ENCODE measurements at regions not wholly inside any gene's neighbourhood (a gene's known extent, or its start where the extent isn't known, plus 50 kb on each side); places are given as distances from the start of the nearest gene placed in this dataset.

DNA sequence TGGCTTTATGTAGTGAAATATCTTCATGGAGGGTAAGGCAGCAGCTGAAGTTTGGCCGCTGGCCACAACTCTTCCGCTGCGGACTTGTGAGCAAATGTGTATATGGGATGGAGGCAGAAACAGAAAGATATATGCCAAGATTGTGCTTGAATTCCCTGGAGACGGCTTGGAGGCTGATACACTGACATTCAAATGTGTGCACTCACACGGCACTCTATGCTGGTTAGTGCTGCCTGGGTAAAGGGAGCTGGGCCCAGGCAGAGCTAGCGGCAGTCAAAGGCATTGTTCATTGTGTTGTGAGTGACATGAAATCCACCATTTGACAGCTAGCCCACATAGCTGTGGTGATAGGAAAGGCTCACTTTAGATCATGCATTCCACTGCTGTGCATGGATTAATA lies 202.7 kb downstream of the CLIC5 start:
- Mint-ChIP-seq H3K36me3 (ENCODE audit: unreplicated experiment) (no peaks in the 10 kb centered on the region), H3K4me1 (ENCODE audit: unreplicated experiment) (peaks cover 17% of the 10 kb centered on the region), H3K9me3 (ENCODE audit: unreplicated experiment) (no peaks in the 10 kb centered on the region), H3K27ac (ENCODE audit: unreplicated experiment) (no peak overlapping the region), H3K4me3 (ENCODE audit: unreplicated experiment) (no peak overlapping the region), H3K27me3 (ENCODE audit: unreplicated experiment) (no peaks in the 10 kb centered on the region)
- TF ChIP-seq, protein P1, sequence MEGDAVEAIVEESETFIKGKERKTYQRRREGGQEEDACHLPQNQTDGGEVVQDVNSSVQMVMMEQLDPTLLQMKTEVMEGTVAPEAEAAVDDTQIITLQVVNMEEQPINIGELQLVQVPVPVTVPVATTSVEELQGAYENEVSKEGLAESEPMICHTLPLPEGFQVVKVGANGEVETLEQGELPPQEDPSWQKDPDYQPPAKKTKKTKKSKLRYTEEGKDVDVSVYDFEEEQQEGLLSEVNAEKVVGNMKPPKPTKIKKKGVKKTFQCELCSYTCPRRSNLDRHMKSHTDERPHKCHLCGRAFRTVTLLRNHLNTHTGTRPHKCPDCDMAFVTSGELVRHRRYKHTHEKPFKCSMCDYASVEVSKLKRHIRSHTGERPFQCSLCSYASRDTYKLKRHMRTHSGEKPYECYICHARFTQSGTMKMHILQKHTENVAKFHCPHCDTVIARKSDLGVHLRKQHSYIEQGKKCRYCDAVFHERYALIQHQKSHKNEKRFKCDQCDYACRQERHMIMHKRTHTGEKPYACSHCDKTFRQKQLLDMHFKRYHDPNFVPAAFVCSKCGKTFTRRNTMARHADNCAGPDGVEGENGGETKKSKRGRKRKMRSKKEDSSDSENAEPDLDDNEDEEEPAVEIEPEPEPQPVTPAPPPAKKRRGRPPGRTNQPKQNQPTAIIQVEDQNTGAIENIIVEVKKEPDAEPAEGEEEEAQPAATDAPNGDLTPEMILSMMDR (IDR thresholded peaks at IDR 0.05), result no peak
- no peak for DNase-seq (ENCODE audit: extremely low spot score, unreplicated experiment)

DNA sequence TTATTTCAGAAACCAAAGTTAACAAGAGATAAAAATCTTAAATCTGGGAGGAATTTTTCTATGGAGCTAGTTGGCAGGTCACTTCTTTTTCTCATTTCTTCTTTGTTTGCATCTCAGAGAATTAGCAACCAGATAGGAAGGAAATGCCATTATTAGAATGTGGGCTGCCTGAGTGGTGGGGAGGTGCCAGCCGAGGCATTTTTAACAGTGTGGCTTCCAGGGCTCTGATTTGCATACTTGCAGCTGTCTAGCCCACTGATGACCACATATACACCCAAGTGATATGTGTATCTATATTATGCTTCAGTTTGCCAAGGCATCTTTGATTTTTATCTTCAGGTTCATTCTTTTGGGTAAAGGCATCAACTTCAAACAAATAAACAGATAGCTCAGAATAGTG lies 206.7 kb downstream of the CLIC5 start:
- H3K27me3 Mint-ChIP-seq (ENCODE audit: unreplicated experiment), result no peaks in the 10 kb centered on the region
- TF ChIP-seq, protein P1 (IDR thresholded peaks at IDR 0.05), result no peak
- no peak overlapping the region for H3K4me3 Mint-ChIP-seq (ENCODE audit: unreplicated experiment)

DNA sequence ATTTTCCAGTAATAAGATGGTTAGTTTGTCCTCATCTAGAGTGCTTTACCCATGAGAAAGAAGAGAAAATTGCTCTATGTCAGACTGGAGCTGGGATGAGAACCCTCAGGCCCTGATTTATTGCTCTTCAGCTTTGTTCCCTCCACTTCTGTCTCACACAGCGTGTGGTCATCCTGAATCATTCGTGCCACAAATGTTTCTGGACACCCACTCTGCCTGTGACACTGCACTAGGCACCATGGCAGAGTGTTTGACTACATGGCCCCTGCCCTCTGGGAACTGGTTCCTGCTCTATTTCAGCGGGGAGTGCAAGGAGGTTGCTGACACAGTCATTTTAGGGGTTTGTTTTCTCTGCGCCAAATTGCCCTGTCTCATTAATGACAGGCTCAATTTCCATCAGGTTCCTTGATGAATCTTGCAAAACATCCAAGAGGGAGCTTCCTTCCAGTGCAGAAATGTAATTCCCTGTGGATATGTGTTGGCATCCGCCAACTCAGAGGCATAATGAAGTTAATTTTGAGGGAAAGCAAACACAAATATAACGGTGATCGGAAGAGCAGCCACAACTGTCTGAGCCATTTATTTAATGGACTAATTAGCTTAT lies 207.5 kb downstream of the CLIC5 start:
- Mint-ChIP-seq H3K9me3 (ENCODE audit: unreplicated experiment) (peaks cover 3% of the 10 kb centered on the region), H3K36me3 (ENCODE audit: unreplicated experiment) (no peaks in the 10 kb centered on the region), H3K27me3 (ENCODE audit: unreplicated experiment) (no peaks in the 10 kb centered on the region), H3K27ac (ENCODE audit: unreplicated experiment) (no peak overlapping the region), H3K4me1 (ENCODE audit: unreplicated experiment) (no peaks in the 10 kb centered on the region), H3K4me3 (ENCODE audit: unreplicated experiment) (no peak overlapping the region)
- no peak for DNase-seq (ENCODE audit: extremely low spot score, unreplicated experiment)
- TF ChIP-seq, protein P1 (IDR thresholded peaks at IDR 0.05), result no peak

More for the DNA sequence above, 206.7 kb downstream of the CLIC5 start:
- no peaks in the 10 kb centered on the region for H3K36me3 Mint-ChIP-seq (ENCODE audit: unreplicated experiment)
- H3K4me1 Mint-ChIP-seq (ENCODE audit: unreplicated experiment), result no peaks in the 10 kb centered on the region
- H3K27ac Mint-ChIP-seq (ENCODE audit: unreplicated experiment), result no peak overlapping the region
- peaks cover 3% of the 10 kb centered on the region for H3K9me3 Mint-ChIP-seq (ENCODE audit: unreplicated experiment)
- DNase-seq (ENCODE audit: extremely low spot score, unreplicated experiment), result no peak

DNA sequence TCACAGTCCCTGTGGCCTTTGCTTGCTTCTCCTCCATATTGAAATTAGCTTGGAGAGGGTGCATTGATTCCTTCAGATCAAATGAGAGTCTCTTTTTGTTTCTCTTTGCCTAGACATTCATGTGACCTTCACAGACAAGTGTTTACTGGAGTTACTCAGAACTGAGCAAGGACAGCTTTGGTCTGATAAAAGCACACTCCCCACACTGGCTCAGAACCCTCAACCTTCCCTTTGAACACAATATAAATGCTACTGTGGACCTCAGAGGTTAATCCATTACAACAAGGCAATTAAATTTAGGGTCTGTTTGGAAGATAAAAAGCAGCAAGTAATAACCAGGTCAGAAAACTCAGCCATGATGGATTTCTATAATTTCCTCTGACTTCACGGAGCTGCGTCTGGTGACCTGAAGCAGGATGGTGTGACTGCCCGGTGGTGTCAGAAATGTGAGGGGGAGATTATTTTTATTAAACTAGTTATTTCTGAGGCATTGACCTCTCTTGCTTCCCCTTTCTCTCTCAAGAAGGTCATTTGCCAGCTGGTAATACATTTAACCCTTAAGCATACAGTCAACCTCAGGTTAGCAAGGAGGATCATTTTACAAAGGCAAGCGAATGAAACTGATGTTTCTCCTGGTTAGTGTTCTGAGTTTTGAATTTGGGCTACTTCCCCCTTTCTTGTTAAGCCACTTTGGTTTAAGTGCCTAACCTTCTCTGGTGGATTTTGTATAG lies 208.2 kb downstream of the CLIC5 start:
- H3K27ac Mint-ChIP-seq (ENCODE audit: unreplicated experiment), result no peak overlapping the region
- H3K36me3 Mint-ChIP-seq (ENCODE audit: unreplicated experiment), result no peaks in the 10 kb centered on the region
- no peak for DNase-seq (ENCODE audit: extremely low spot score, unreplicated experiment)
- no peak overlapping the region for H3K4me3 Mint-ChIP-seq (ENCODE audit: unreplicated experiment)
- TF ChIP-seq, protein P1 (IDR thresholded peaks at IDR 0.05), result no peak
- no peaks in the 10 kb centered on the region for H3K27me3 Mint-ChIP-seq (ENCODE audit: unreplicated experiment)
- no peaks in the 10 kb centered on the region for H3K4me1 Mint-ChIP-seq (ENCODE audit: unreplicated experiment)
- H3K9me3 Mint-ChIP-seq (ENCODE audit: unreplicated experiment), result peaks cover 3% of the 10 kb centered on the region

DNA sequence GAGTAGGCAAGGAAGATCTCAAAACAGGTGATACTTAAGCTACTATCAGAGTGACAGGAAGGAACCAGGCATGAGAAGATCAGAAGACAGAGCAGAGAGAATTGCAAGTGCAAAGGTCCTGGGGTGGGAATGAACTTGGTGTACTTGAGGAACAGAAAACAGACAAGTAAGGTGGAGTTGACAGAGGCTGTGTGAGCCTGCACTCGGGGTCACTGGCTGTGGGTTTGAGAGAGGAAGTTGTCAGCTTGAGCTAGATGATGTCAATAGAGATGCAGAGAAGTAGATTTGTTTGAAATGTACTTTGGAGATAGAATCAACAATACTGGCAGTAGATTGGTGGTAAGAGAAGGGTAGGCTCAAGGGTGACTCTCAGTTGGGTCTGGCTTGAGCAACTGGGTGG lies 209.5 kb downstream of the CLIC5 start:
- no peaks in the 10 kb centered on the region for H3K36me3 Mint-ChIP-seq (ENCODE audit: unreplicated experiment)
- H3K4me1 Mint-ChIP-seq (ENCODE audit: unreplicated experiment), result no peaks in the 10 kb centered on the region
- H3K9me3 Mint-ChIP-seq (ENCODE audit: unreplicated experiment), result peaks cover 3% of the 10 kb centered on the region
- no peak overlapping the region for H3K27ac Mint-ChIP-seq (ENCODE audit: unreplicated experiment)
- no peak for DNase-seq (ENCODE audit: extremely low spot score, unreplicated experiment)
- H3K27me3 Mint-ChIP-seq (ENCODE audit: unreplicated experiment), result no peaks in the 10 kb centered on the region
- no peak overlapping the region for H3K4me3 Mint-ChIP-seq (ENCODE audit: unreplicated experiment)
- TF ChIP-seq, protein P1 (IDR thresholded peaks at IDR 0.05), result no peak

Data from osteocyte (in vitro differentiated cells).